ENCODE measurements at regions not wholly inside any gene's neighbourhood (a gene's known extent, or its start where the extent isn't known, plus 50 kb on each side); places are given as distances from the start of the nearest gene placed in this dataset.

GRCh38 chr6:154945271-154945890, 49.7 kb upstream of the TIAM2 start:
- no peak for DNase-seq (ENCODE audit: low read depth in 1 of 2, low spot score in 2 of 2)
- POLR2A ChIA-PET (ENCODE audit: partially characterized antibody): no interaction called here

More at GRCh38 chr6:154945271-154945890, 49.7 kb upstream of the TIAM2 start:
- Histone ChIP-seq H2BK120ac (replicated peaks; ENCODE audit: low read depth, low read length) (no peak overlapping the region), H3K56ac (replicated peaks; ENCODE audit: insufficient read length, low read depth, low read length) (no peak overlapping the region), H3K4ac (replicated peaks; ENCODE audit: insufficient read length, low read depth, low read length) (no peak overlapping the region), H2BK15ac (ENCODE audit: low read length) (no peak overlapping the region), H2AFZ (ENCODE audit: low read length) (no peak overlapping the region), H2BK5ac (ENCODE audit: low read depth, low read length) (no peak overlapping the region), H3K9me3 (ENCODE audit: insufficient read depth in 2 of 2, low read depth in 1 of 2, low read length in 1 of 2) (no peaks in the 10 kb centered on the region), H3K9ac (replicated peaks in 1 of 4; ENCODE audit: extremely low read depth in 1 of 4, low read depth in 3 of 4, low read length in 3 of 4) (no peak overlapping the region), H3K23ac (ENCODE audit: insufficient read length) (no peak overlapping the region), H3K14ac (ENCODE audit: insufficient read length) (no peak overlapping the region), H3K27me3 (replicated peaks in 1 of 4; ENCODE audit: control insufficient read depth in 3 of 4, extremely low read depth in 1 of 4, insufficient read depth in 3 of 4, low read length in 3 of 4) (no peaks in the 10 kb centered on the region), H2AK5ac (ENCODE audit: low read depth, low read length) (no peak overlapping the region), H3K79me1 (ENCODE audit: low read depth, low read length) (no peaks in the 10 kb centered on the region), H3K36me3 (ENCODE audit: control insufficient read depth in 2 of 4, insufficient read depth in 4 of 4, low read length in 3 of 4) (no peaks in the 10 kb centered on the region), H4K20me1 (replicated peaks in 1 of 2; ENCODE audit: control insufficient read depth in 1 of 2, insufficient read depth in 2 of 2, low read length in 2 of 2) (no peaks in the 10 kb centered on the region), H2BK20ac (ENCODE audit: low read length) (no peak overlapping the region), H4K5ac (ENCODE audit: insufficient read length, low read depth, low read length) (no peak overlapping the region), H3K79me2 (ENCODE audit: control insufficient read depth in 1 of 2, insufficient read depth in 2 of 2, low read length in 2 of 2) (no peaks in the 10 kb centered on the region), H3K23me2 (ENCODE audit: low read depth, low read length) (no peaks in the 10 kb centered on the region), H3K4me2 (ENCODE audit: insufficient read depth in 1 of 2, low read depth in 2 of 2, low read length in 2 of 2) (no peak overlapping the region), H3K18ac (ENCODE audit: extremely low read depth, low read length) (no peak overlapping the region), H3K4me3 (ENCODE audit: extremely low read depth in 1 of 4, insufficient read depth in 2 of 4, low read depth in 3 of 4, low read length in 4 of 4) (no peak overlapping the region), H3K4me1 (replicated peaks in 1 of 4; ENCODE audit: control insufficient read depth in 3 of 4, insufficient read depth in 4 of 4, low read length in 3 of 4) (no peaks in the 10 kb centered on the region), H3K27ac (ENCODE audit: low read depth, low read length) (no peak overlapping the region), H2BK12ac (ENCODE audit: low read depth, low read length) (no peak overlapping the region), H4K91ac (replicated peaks; ENCODE audit: insufficient read length, low read length) (no peak overlapping the region), H4K8ac (ENCODE audit: extremely low read depth, insufficient read depth, low read length) (no peak overlapping the region)
- TF ChIP-seq TEAD4 (IDR thresholded peaks at IDR 0.05; ENCODE audit: low read depth, low read length) (no peak), YY1 (IDR thresholded peaks at IDR 0.05; ENCODE audit: low read depth, low read length) (no peak), EZH2 (IDR thresholded peaks at IDR 0.05; ENCODE audit: low read depth, low read length, severe bottlenecking) (no peak), BCL11A (IDR thresholded peaks at IDR 0.05; ENCODE audit: low read depth in 2 of 2, low read length in 2 of 2) (no peak), TCF12 (IDR thresholded peaks at IDR 0.05; ENCODE audit: low read depth, low read length) (no peak), EP300 (IDR thresholded peaks at IDR 0.05; ENCODE audit: borderline replicate concordance in 1 of 2, low read depth in 2 of 2, low read length in 2 of 2) (no peak), TAF1 (IDR thresholded peaks at IDR 0.05; ENCODE audit: low read depth, low read length) (no peak), SAP30 (IDR thresholded peaks at IDR 0.05; ENCODE audit: insufficient read depth, insufficient replicate concordance, low read length) (no peak), FOSL1 (IDR thresholded peaks at IDR 0.05; ENCODE audit: insufficient read depth, low read depth, low read length) (no peak), POLR2AphosphoS5 (IDR thresholded peaks at IDR 0.05; ENCODE audit: low read depth, low read length) (no peak), BACH1 (IDR thresholded peaks at IDR 0.05; ENCODE audit: low read length) (no peak)
- TF ChIP-seq, protein P1, sequence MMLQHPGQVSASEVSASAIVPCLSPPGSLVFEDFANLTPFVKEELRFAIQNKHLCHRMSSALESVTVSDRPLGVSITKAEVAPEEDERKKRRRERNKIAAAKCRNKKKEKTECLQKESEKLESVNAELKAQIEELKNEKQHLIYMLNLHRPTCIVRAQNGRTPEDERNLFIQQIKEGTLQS (IDR thresholded peaks at IDR 0.05; ENCODE audit: insufficient read depth, low read depth, low read length): no peak
- CTCF ChIA-PET (ENCODE audit: partially characterized antibody): interaction anchor here (1.0 to 2.4 kb wide), 3 partner anchors 11 to 207 kb away, joined by 3 to 13 read pairs (median 5); no protein-coding TSS in a partner anchor
- WGBS, 2 experiments (ENCODE audit: extremely low coverage in 1 of 2, insufficient coverage in 1 of 2, insufficient read length in 1 of 2, insufficient replicate concordance in 2 of 2, low coverage in 1 of 2, low lambda C conversion rate in 2 of 2, missing lambda C conversion rate in 1 of 2): 91% methylated on average over 11 of the region's 11 CpGs; no CpG with 5 or more reads in 1 of the 2 experiments
- FAIRE-seq: no peak

All from H1 (cell line).